ENCODE measurements at regions not wholly inside any gene's neighbourhood (a gene's known extent, or its start where the extent isn't known, plus 50 kb on each side); places are given as distances from the start of the nearest gene placed in this dataset.
A peak's percentile ranks its signal among the peaks of the same experiment; 100 is the strongest.

- H3K4me3 ChIP-seq (replicated peaks in 1 of 2; ENCODE audit: low read depth in 2 of 2, low read length in 2 of 2) = no peak overlapping the region
- TF ChIP-seq CTCF (IDR thresholded peaks at IDR 0.05; ENCODE audit: low read depth, low read length) = no peak
- no peak for DNase-seq (ENCODE audit: low read depth in 2 of 2)
These were observed 191.9 kb upstream of the FN1 start for GRCh38 chr2:215627771-215628170.

- peak; percentile 69 to 78 for DNase-seq (ENCODE audit: low read depth in 2 of 2)
- no peak for TF ChIP-seq CTCF (IDR thresholded peaks at IDR 0.05; ENCODE audit: low read depth, low read length)
These were observed 191.0 kb upstream of the FN1 start for GRCh38 chr2:215626812-215627281.

GRCh38 chr2:215626063-215626462 is 190.2 kb upstream of the FN1 start:
- H3K4me3 ChIP-seq (replicated peaks in 1 of 2; ENCODE audit: low read depth in 2 of 2, low read length in 2 of 2) = no peak overlapping the region
- no peak for DNase-seq (ENCODE audit: low read depth in 2 of 2)
- no peak for TF ChIP-seq CTCF (IDR thresholded peaks at IDR 0.05; ENCODE audit: low read depth, low read length)

More at GRCh38 chr2:215626812-215627281, 191.0 kb upstream of the FN1 start:
- H3K4me3 ChIP-seq (replicated peaks in 1 of 2; ENCODE audit: low read depth in 2 of 2, low read length in 2 of 2) = no peak overlapping the region

GRCh38 chr2:215625207-215625606 is 189.3 kb upstream of the FN1 start:
- TF ChIP-seq CTCF (IDR thresholded peaks at IDR 0.05; ENCODE audit: low read depth, low read length) = no peak
- H3K4me3 ChIP-seq (replicated peaks in 1 of 2; ENCODE audit: low read depth in 2 of 2, low read length in 2 of 2) = no peak overlapping the region
- no peak for DNase-seq (ENCODE audit: low read depth in 2 of 2)

- H3K4me3 ChIP-seq (replicated peaks in 1 of 2; ENCODE audit: low read depth in 2 of 2, low read length in 2 of 2) = no peak overlapping the region
- DNase-seq (ENCODE audit: low read depth in 2 of 2) = peak; percentile 99
- no peak for TF ChIP-seq CTCF (IDR thresholded peaks at IDR 0.05; ENCODE audit: low read depth, low read length)
These were observed 188.6 kb upstream of the FN1 start for GRCh38 chr2:215624423-215624829.

GRCh38 chr2:215622837-215623236 is 187.0 kb upstream of the FN1 start:
- TF ChIP-seq CTCF (IDR thresholded peaks at IDR 0.05; ENCODE audit: low read depth, low read length) = no peak
- DNase-seq (ENCODE audit: low read depth in 2 of 2) = no peak
- no peak overlapping the region for H3K4me3 ChIP-seq (replicated peaks in 1 of 2; ENCODE audit: low read depth in 2 of 2, low read length in 2 of 2)

GRCh38 chr2:215621381-215621780 is 185.5 kb upstream of the FN1 start:
- no peak overlapping the region for H3K4me3 ChIP-seq (replicated peaks in 1 of 2; ENCODE audit: low read depth in 2 of 2, low read length in 2 of 2)
- no peak for TF ChIP-seq CTCF (IDR thresholded peaks at IDR 0.05; ENCODE audit: low read depth, low read length)
- DNase-seq (ENCODE audit: low read depth in 2 of 2) = peak in 1 of 2 donors; percentile 40
